Gastroesophageal sphincter (tissue), 3 donors: ENCODE measurements at regions not wholly inside any gene's neighbourhood (a gene's known extent, or its start where the extent isn't known, plus 50 kb on each side); places are given as distances from the start of the nearest gene placed in this dataset.

Experiments
- CTCF ChIP-seq, 4 experiments: fragments of 200-600 bp in 2 of 4; fragments of 450-650 bp in 2 of 4; sonication (generic) in 1 of 4; IDR thresholded peaks; one replicate each; pipeline ENCODE4 v1.5.1; 2017 to 2019; ENCODE audit warnings: antibody characterized with exemption in 4 of 4, mild to moderate bottlenecking in 2 of 4, moderate library complexity in 2 of 4
- POLR2A ChIP-seq, 2 donors: fragments of 450-650 bp; IDR thresholded peaks; one replicate each; pipeline ENCODE4 v1.6.1; 2017; ENCODE audit warnings: antibody characterized with exemption in 2 of 2, mild to moderate bottlenecking in 2 of 2, moderate library complexity in 1 of 2
- POLR2AphosphoS5 ChIP-seq: sonication (generic); formaldehyde crosslinking; IDR thresholded peaks from one replicate; pipeline ENCODE4 v1.6.1; 2017; ENCODE audit warnings: antibody characterized with exemption

- TF ChIP-seq CTCF (IDR thresholded peaks at IDR 0.05) (no peak), POLR2AphosphoS5 (no peak), POLR2A (IDR thresholded peaks at IDR 0.05) (no peak)
Measured at GRCh38 chr6:90913266-90913960, 326.5 kb upstream of the MAP3K7 start.
